Activated CD4-positive, alpha-beta T cell treated with anti-CD3 and anti-CD28 coated beads for 24 hours (primary cell): ENCODE measurements at regions not wholly inside any gene's neighbourhood (a gene's known extent, or its start where the extent isn't known, plus 50 kb on each side); places are given as distances from the start of the nearest gene placed in this dataset.
"Not testable (repeated sequence)": the region's sequence is repeated elsewhere in the genome, so short reads cannot be mapped to it uniquely, and the experiment has no call there.

Source experiments
- DNase-seq, 2 donors: peaks; one replicate each; pipeline ENCODE4 v3.0.0-alpha.2; 2020; ENCODE audit warnings: low read depth in 2 of 2

GRCh38 chr11:86167499-86168164 lies 76.9 kb upstream of the EED start:
- DNase-seq: no peak

GRCh38 chr11:86166287-86166686 lies 78.3 kb upstream of the EED start:
- not testable (repeated sequence) for DNase-seq

DNA sequence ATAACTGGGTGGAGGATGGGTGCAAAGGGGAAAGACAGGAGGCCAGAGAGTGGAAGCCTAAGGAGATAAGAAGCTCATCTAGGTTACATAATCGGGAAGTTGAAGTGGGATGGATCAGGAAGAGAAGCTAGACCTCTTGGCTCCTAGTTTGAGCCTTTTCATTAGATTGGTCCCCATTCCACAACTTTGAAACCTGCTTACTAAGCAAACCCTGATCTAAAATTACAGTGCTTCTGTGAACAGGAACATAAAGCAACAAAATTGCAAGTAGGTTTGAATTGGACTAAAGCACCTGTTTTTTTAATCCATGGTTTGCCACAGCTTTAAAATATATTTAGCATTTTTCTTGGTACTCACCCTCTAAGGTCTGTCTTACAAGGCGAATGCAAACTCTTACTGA lies 80.4 kb upstream of the EED start:
- DNase-seq: no peak

DNA sequence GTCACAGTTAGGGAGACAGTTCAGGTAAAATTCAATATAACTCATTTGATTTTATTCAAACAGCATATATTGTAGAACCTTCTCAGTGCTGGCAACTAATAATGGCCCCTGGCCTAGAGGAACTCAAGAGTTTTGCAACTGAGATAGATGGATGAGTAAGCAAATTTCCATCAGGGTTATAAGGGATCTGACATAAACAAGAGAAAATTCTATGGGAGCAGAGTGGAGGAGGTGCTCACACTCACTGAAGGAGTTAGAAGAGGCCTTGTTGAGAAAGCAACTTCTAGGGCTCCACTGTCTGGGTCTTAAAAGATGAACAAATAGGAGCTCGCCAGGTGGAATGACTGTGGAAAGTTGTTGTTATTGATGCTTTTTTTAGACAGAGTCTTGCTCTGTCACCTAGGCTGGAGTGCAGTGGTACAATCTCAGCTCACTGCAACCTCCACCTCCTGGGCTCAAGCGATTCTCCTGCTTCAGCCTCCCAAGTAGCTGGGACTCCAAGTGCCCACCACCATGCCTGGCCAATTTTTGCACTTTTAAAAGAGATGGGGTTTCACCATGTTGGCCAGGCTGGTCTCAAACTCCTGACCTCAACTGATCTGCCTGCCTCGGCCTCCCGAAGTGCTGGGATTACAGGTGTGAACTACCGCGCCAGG lies 81.2 kb upstream of the EED start:
- not testable (repeated sequence) for DNase-seq

- no peak for DNase-seq
Measured at GRCh38 chr11:86162239-86162638, 82.3 kb upstream of the EED start.

GRCh38 chr11:86161837-86162236 lies 82.7 kb upstream of the EED start:
- DNase-seq: no peak

- DNase-seq: no peak
Measured at GRCh38 chr11:86161336-86161735, 83.2 kb upstream of the EED start.

DNA sequence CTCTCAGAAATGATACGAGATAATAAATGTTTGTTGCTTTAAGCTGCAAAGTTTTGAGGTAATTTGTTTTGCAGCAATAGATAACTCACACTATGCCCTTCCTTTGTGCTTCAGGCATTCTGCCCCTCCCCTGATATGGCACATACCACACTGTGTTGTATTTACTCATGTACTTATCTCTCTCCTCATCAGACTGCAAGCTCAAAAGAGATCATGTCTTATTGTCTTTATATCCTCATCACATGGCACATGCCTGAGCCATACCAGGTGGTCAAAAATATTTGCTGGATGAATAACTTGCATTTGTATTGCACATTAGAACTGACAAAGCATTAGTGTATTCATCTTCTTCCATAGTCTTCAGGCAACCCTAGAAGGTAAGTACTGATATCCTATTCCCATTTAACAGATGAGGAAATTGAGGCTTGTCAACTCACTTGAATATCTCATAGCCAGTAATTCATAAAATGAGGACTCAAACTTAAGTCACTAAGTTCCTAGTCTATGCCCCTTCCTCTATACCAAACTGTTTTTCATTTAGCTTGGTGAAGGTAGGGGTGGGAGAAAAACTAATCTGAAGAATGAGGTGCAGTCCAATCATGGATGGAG lies 83.9 kb upstream of the EED start:
- no peak for DNase-seq

DNA sequence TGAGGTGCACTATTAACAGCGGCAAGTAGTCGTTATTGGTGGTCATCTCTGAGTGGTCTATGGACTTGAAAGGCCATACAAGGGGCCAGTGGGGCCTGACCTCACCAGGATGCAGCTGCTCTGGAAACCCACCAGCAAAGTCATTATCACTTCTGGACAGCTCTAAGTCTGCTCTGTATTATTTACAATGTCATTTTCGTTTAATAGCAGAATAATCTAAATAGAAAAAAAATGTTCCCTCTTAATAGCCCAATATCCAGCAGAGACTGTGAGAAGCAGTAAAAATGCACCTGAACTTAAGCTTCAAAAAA lies 85.0 kb upstream of the EED start:
- no peak for DNase-seq

GRCh38 chr11:86158704-86159580 lies 85.6 kb upstream of the EED start:
- DNase-seq: no peak

- no peak for DNase-seq
Measured at GRCh38 chr11:86157797-86158378, 86.7 kb upstream of the EED start.

DNA sequence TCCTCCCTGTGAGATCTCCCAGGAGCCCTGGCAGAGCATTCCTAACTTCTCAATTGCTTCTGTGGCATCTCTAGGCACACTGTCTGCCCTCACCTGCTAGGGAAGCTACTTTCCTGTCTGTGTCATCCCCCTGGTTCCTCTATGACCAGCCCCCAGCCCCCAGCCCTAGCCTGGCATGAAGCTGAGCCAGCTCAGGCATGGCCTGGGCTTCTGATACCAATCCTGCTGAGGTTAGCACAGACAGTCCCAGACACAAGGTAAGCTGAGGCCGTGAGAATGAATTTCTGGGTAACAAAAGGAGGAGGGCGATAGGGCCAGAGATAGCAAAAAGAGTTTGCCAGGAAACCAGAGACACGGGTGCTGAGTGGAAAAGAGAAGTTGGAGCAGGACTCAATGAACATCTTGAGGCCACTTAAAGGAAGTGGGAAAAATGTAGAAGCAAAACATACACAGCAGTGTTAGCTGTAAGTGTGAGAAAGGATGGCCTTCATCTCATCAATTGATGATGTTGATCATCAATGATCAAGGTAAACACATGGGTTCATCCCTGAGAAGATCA lies 87.6 kb upstream of the PICALM start:
- DNase-seq: no peak

DNA sequence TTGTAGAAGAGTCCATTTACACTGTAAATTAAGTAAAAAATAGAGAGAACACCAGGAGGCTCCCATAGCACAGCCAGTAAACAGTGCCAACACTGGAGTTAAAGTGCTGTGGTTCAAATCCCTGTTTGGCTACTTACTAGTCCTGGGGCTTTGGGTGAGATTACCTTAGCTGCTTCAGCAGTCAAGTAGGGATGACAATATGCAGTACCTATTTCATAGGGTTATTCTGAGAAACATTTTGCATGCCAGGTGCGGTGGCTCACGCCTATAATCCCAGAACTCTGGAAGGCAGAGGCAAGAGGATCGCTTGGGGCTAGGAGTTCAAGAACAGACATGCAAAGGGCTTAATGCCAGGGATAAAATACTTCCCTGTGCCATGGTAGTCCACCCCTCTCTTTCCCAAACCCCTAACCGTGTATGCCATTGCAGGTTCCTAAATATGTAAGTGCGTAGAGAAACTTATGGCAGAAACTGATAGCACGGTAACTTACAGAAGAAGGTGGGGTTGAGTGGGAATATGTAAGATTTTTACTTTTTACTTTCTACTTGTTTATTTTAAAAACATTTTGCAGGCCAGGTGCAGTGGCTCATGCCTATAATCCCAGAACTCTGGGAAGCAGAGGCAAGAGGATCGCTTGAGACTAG lies 86.4 kb upstream of the PICALM start:
- no peak for DNase-seq

- DNase-seq: no peak
Measured at GRCh38 chr11:86153439-86153838, 84.6 kb upstream of the PICALM start.

DNA sequence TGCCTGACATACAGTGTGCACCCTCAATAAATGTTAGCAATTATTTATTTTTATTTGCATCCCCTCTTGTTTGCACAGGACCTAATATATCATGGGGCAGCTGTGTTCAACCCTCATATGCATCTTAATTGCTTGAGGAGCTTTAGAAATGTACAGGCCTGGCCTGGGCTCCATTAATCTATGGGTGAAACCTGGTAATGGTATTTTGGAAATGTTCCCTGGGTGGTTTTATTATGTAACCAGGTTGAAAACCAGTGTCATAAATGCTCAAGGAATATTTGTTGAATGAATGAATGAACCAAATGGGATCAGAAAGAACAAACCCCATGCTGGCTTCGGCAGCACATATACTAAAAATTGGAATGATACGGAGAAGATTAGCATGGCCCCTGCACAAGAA lies 84.0 kb upstream of the PICALM start:
- no peak for DNase-seq

GRCh38 chr11:86152006-86152862 lies 83.3 kb upstream of the PICALM start:
- no peak for DNase-seq

- no peak for DNase-seq
Measured at GRCh38 chr11:86151174-86152005, 82.5 kb upstream of the PICALM start.

- no peak for DNase-seq
Measured at GRCh38 chr11:86150847-86151173, 81.9 kb upstream of the PICALM start.

DNA sequence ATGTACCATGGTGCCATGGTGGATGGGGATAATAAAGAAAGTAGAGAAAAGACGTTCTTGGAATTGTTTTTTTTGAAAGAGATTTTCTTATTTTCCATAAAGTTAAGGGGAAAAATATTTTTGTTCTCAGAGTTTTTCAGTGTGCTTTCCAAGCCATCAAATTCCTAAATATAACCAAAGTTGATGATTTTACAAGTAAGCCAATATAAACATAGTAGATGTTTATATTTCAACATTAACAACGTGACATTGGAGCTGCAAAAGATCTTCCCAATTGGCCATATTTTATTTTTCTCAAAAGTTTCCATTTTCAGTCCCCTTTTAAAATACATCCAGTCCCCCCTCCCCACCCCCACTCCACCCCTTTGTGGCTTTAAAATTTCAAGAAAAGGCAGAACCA lies 80.9 kb upstream of the PICALM start:
- no peak for DNase-seq

DNA sequence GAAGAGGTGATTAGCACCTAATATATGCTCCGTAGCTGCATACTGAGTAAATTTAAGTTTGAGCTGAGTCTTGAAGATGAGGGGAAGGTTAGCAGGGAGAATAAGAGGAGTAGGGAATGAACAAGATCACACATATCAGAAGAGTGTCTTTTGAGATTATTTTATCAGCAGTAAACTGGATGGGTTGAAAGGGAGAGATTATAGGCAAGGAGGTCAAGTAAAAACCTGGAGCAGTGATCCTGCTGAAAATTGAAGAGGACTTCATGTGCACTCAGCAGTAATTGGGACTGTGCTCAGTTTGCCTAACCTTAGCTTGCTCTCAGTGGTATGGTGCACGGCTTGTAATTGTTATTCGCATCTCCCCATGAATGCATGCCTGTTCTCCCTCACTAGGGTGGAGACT lies 79.5 kb upstream of the PICALM start:
- DNase-seq: no peak
